ENCODE measurements at regions not wholly inside any gene's neighbourhood (a gene's known extent, or its start where the extent isn't known, plus 50 kb on each side); places are given as distances from the start of the nearest gene placed in this dataset.

- H3K27me3 ChIP-seq (ENCODE audit: control insufficient read depth, insufficient read depth, low read length) = no peaks in the 10 kb centered on the region
- intact Hi-C loops (cut with micrococcal nuclease; ENCODE audit: unreplicated experiment) (no loop called here), in situ Hi-C loops (cut with HindIII; ENCODE audit: low pct_unique_long_range_greater_than_20kb, low sequenced_read_pairs) (no loop called here)
- no peaks in the 10 kb centered on the region for H3K4me1 ChIP-seq (ENCODE audit: control insufficient read depth, insufficient read depth, low read length)
- ATAC-seq (no peak), DNase-seq (ENCODE audit: low read depth, low spot score) (no peak)
- ChIA-PET POLR2A (no interaction called here), CTCF (no interaction called here)
- TF ChIP-seq TCF7L2 (IDR thresholded peaks at IDR 0.05; ENCODE audit: low read depth, low read length) (no peak), CTCF (IDR thresholded peaks at IDR 0.05) (no peak), SIN3A (IDR thresholded peaks at IDR 0.05; ENCODE audit: borderline replicate concordance, insufficient read depth, low read depth, low read length) (no peak), POLR2AphosphoS5 (IDR thresholded peaks at IDR 0.05; ENCODE audit: low read depth, low read length) (no peak)
- TF ChIP-seq, protein P1, sequence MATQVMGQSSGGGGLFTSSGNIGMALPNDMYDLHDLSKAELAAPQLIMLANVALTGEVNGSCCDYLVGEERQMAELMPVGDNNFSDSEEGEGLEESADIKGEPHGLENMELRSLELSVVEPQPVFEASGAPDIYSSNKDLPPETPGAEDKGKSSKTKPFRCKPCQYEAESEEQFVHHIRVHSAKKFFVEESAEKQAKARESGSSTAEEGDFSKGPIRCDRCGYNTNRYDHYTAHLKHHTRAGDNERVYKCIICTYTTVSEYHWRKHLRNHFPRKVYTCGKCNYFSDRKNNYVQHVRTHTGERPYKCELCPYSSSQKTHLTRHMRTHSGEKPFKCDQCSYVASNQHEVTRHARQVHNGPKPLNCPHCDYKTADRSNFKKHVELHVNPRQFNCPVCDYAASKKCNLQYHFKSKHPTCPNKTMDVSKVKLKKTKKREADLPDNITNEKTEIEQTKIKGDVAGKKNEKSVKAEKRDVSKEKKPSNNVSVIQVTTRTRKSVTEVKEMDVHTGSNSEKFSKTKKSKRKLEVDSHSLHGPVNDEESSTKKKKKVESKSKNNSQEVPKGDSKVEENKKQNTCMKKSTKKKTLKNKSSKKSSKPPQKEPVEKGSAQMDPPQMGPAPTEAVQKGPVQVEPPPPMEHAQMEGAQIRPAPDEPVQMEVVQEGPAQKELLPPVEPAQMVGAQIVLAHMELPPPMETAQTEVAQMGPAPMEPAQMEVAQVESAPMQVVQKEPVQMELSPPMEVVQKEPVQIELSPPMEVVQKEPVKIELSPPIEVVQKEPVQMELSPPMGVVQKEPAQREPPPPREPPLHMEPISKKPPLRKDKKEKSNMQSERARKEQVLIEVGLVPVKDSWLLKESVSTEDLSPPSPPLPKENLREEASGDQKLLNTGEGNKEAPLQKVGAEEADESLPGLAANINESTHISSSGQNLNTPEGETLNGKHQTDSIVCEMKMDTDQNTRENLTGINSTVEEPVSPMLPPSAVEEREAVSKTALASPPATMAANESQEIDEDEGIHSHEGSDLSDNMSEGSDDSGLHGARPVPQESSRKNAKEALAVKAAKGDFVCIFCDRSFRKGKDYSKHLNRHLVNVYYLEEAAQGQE (IDR thresholded peaks at IDR 0.05; ENCODE audit: insufficient read depth in 1 of 2, low read depth in 2 of 2, low read length in 1 of 2) = no peak
- H3K27ac ChIP-seq (ENCODE audit: low read length) = no peak overlapping the region
- H3K9me3 ChIP-seq (ENCODE audit: control insufficient read depth, insufficient read depth, low read depth, low read length) = no peaks in the 10 kb centered on the region
- no peaks in the 10 kb centered on the region for H3K36me3 ChIP-seq (ENCODE audit: control insufficient read depth, insufficient read depth, low read length)
- no TSS peak for BruUV-seq (replicated peaks)
- no peak overlapping the region for H3K4me3 ChIP-seq (ENCODE audit: low read depth in 2 of 2, low read length in 2 of 2)
Measured at GRCh38 chr5:156020647-156021046, 306.3 kb upstream of the SGCD start.

- no peaks in the 10 kb centered on the region for H3K4me1 ChIP-seq (ENCODE audit: control insufficient read depth, insufficient read depth, low read length)
- no TSS peak for BruUV-seq (replicated peaks)
- intact Hi-C loops (cut with micrococcal nuclease; ENCODE audit: unreplicated experiment) (no loop called here), in situ Hi-C loops (cut with HindIII; ENCODE audit: low pct_unique_long_range_greater_than_20kb, low sequenced_read_pairs) (no loop called here)
- H3K9me3 ChIP-seq (ENCODE audit: control insufficient read depth, insufficient read depth, low read depth, low read length) = no peaks in the 10 kb centered on the region
- DNase-seq (ENCODE audit: low read depth, low spot score) = no peak
- TF ChIP-seq SIN3A (IDR thresholded peaks at IDR 0.05; ENCODE audit: borderline replicate concordance, insufficient read depth, low read depth, low read length) = no peak
- no peak for TF ChIP-seq TCF7L2 (IDR thresholded peaks at IDR 0.05; ENCODE audit: low read depth, low read length)
- no peak for TF ChIP-seq POLR2AphosphoS5 (IDR thresholded peaks at IDR 0.05; ENCODE audit: low read depth, low read length)
- TF ChIP-seq, protein P1 (IDR thresholded peaks at IDR 0.05; ENCODE audit: insufficient read depth in 1 of 2, low read depth in 2 of 2, low read length in 1 of 2) = no peak
- TF ChIP-seq CTCF (IDR thresholded peaks at IDR 0.05) = no peak
- CTCF ChIA-PET = no interaction called here
- no peaks in the 10 kb centered on the region for H3K27me3 ChIP-seq (ENCODE audit: control insufficient read depth, insufficient read depth, low read length)
- no peak overlapping the region for H3K4me3 ChIP-seq (ENCODE audit: low read depth in 2 of 2, low read length in 2 of 2)
- no peaks in the 10 kb centered on the region for H3K36me3 ChIP-seq (ENCODE audit: control insufficient read depth, insufficient read depth, low read length)
- H3K27ac ChIP-seq (ENCODE audit: low read length) = no peak overlapping the region
- POLR2A ChIA-PET = no interaction called here
- ATAC-seq = no peak
Measured at GRCh38 chr5:156021866-156022265, 305.1 kb upstream of the SGCD start.
